Psoas muscle (tissue), 7 donors: ENCODE measurements at regions not wholly inside any gene's neighbourhood (a gene's known extent, or its start where the extent isn't known, plus 50 kb on each side); places are given as distances from the start of the nearest gene placed in this dataset.

Experiments
- ATAC-seq, 4 donors: fragments of 200-7000 bp; cut with Tn5 transposase; one replicate each; pipeline ENCODE4 v1.9.1; 2020; ENCODE audit warnings: moderate library complexity in 3 of 4, mild to moderate bottlenecking in 2 of 4
- DNase-seq, 2 donors: peaks; one replicate each; pipeline ENCODE4 v3.0.0-alpha.2; 2020
- H3K27ac ChIP-seq: fragments of 200-600 bp; one replicate; pipeline ENCODE4 v1.8.0; 2022
- H3K27me3 ChIP-seq, 3 donors: fragments of 200-600 bp in 1 of 3; one replicate each; pipeline versions ENCODE4 v1.6.1 to v1.8.0; 2013 to 2022; ENCODE audit warnings: low read length in 2 of 3, mild to moderate bottlenecking in 2 of 3, moderate library complexity in 1 of 3; ENCODE audit not compliant: insufficient read depth in 3 of 3
- H3K36me3 ChIP-seq, 2 donors: fragments of 200-600 bp in 1 of 2; one replicate each; pipeline versions ENCODE4 v1.6.1 to v1.8.0; 2013 to 2022; ENCODE audit warnings: low read depth in 1 of 2, mild to moderate bottlenecking in 1 of 2, moderate library complexity in 1 of 2; ENCODE audit not compliant: insufficient read depth in 1 of 2
- H3K4me1 ChIP-seq: fragments of 200-600 bp; one replicate; pipeline ENCODE4 v1.8.0; 2022
- H3K4me3 ChIP-seq: fragments of 200-600 bp; one replicate; pipeline ENCODE4 v1.8.0; 2022; ENCODE audit warnings: mild to moderate bottlenecking
- H3K9me3 ChIP-seq: fragments of 200-600 bp; one replicate; pipeline ENCODE4 v1.8.0; 2022
- WGBS, 3 donors: extraction: QIAGEN DNeasy Blood & Tissue Kit; methylation state at CpG; one replicate each; pipeline versions ENCODE4 v1.1.6 to v1.1.7; 2013; 5-methylcytosine and 5-hydroxymethylcytosine counted together
- intact Hi-C, 2 donors: fragments of 100-400 bp; cut with DNase I; formaldehyde crosslinking; loops; one replicate each; pipeline versions ENCODE4 v1.11.0 to v1.14.2; 2022
- TF ChIP-seq, protein P1 (sequence below): fragments of 200-600 bp; IDR thresholded peaks from one replicate; pipeline ENCODE4 v1.8.0; 2022; ENCODE audit warnings: antibody characterized with exemption
- donor health status: healthy with polysubstance abuse.
- donor health status: DM: no; HTN: no; CAD: no; lungs with moderate emphysema.
- donor health status: Bipolar disorder and iron deficiency.
- donor health status: healthy.
- donor health status: DM: yes; HTN: yes; CAD: no.
- donor health status: DM: no; HTN: no; CAD: no.
- donor health status: DM: yes; HTN: yes; CAD: no.

DNA sequence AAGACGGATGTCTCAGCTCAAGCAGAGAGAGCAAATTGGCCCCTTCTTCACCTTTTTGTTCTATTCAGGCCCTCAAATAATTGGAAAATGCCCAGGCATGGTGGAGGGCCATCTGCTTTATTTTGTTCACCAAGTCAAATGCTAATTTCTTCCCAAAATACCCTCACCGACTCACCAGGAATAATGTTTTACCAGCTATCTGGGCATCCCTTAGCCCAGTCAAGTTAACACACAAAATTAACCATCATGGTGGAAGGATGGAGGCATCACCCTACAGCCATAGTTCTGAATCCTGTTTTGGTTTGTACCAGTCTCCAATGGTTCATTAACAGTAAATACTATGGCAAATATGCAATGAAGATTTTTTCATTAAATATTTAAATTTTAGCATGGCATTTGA is 51.7 kb upstream of the SERP2 start:
- DNase-seq, result no peak
- intact Hi-C loops, result loop anchor here in 1 of 2 donors (5.0 kb wide), 1 partner anchor 105 kb away; no protein-coding TSS in a partner anchor
- Histone ChIP-seq H3K27ac (no peak overlapping the region), H3K36me3 (no peaks in the 10 kb centered on the region), H3K27me3 (no peaks in the 10 kb centered on the region), H3K9me3 (no peaks in the 10 kb centered on the region), H3K4me1 (peaks cover 7% of the 10 kb centered on the region), H3K4me3 (no peak overlapping the region)
- WGBS, 3 donors, result 95 to 99% (median 97%) methylated on average over 2 of the region's 2 CpGs
- ATAC-seq, result no peak
- TF ChIP-seq, protein P1, sequence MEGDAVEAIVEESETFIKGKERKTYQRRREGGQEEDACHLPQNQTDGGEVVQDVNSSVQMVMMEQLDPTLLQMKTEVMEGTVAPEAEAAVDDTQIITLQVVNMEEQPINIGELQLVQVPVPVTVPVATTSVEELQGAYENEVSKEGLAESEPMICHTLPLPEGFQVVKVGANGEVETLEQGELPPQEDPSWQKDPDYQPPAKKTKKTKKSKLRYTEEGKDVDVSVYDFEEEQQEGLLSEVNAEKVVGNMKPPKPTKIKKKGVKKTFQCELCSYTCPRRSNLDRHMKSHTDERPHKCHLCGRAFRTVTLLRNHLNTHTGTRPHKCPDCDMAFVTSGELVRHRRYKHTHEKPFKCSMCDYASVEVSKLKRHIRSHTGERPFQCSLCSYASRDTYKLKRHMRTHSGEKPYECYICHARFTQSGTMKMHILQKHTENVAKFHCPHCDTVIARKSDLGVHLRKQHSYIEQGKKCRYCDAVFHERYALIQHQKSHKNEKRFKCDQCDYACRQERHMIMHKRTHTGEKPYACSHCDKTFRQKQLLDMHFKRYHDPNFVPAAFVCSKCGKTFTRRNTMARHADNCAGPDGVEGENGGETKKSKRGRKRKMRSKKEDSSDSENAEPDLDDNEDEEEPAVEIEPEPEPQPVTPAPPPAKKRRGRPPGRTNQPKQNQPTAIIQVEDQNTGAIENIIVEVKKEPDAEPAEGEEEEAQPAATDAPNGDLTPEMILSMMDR, result no peak

DNA sequence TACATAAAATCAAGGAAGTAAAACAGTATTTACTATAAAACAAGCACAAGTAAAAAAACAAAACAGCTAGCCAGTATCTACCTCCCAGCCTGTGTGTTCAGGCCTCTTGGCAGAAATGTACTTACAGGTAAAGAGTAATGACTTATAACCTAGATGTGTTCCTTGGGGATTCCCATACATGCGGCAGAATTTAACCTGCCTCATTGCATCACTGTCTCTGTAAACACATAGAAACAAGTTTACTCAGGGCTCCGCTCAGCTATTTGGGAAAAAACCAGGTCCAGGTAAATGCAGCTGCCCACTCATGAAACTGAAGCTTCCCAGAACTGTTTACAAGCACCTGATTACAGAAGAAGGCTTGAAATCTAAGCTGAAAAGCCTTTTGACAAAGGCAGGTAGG is 50.7 kb upstream of the SERP2 start:
- TF ChIP-seq, protein P1, result no peak
- no peaks in the 10 kb centered on the region for H3K27me3 ChIP-seq
- H3K27ac ChIP-seq, result no peak overlapping the region
- intact Hi-C loops, result loop anchor here in 1 of 2 donors (5.0 kb wide), 1 partner anchor 104 kb away; no protein-coding TSS in a partner anchor
- peaks cover 2% of the 10 kb centered on the region for H3K4me1 ChIP-seq
- H3K4me3 ChIP-seq, result no peak overlapping the region
- H3K9me3 ChIP-seq, result no peaks in the 10 kb centered on the region
- 93 to 96% (median 94%) methylated on average over 2 of the region's 2 CpGs for WGBS, 3 donors
- DNase-seq, result no peak
- ATAC-seq, result no peak
- H3K36me3 ChIP-seq, result no peaks in the 10 kb centered on the region

DNA sequence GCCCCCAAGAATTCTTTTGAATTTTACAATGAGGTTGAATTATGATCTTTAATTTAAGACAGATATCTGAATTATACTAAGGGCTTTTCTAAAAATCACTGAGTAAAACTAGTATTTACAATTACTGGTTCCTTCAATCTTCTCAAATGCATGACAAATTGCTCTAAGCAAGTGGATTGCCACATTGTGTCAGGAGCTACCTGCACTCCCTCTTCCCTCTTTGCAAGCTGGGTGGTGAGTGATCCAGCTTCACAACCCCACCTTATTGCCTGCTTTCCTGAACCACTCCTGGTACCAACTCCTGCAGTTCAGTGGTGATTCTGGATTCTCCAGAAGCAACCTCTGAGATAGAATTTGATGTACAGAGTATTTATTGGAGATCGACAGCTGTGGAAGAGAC is 49.9 kb upstream of the SERP2 start:
- Histone ChIP-seq H3K27ac (no peak overlapping the region), H3K27me3 (no peaks in the 10 kb centered on the region), H3K36me3 (no peaks in the 10 kb centered on the region), H3K4me3 (no peak overlapping the region), H3K4me1 (no peaks in the 10 kb centered on the region), H3K9me3 (no peaks in the 10 kb centered on the region)
- TF ChIP-seq, protein P1, result no peak
- ATAC-seq (no peak), DNase-seq (no peak)
- WGBS, 3 donors, result 70 to 74% (median 73%) methylated on average over 1 of the region's 1 CpG
- intact Hi-C loops, result loop anchor here in 1 of 2 donors (5.0 kb wide), 1 partner anchor 104 kb away; no protein-coding TSS in a partner anchor
